ENCODE measurements at regions not wholly inside any gene's neighbourhood (a gene's known extent, or its start where the extent isn't known, plus 50 kb on each side); places are given as distances from the start of the nearest gene placed in this dataset.

GRCh38 chr11:45336136-45336535 lies 50.0 kb upstream of the SYT13 start:
- Mint-ChIP-seq H3K9me3 (ENCODE audit: low read depth) (no peaks in the 10 kb centered on the region), H3K36me3 (ENCODE audit: insufficient read depth) (no peaks in the 10 kb centered on the region), H3K27me3 (peaks cover 32% of the 10 kb centered on the region), H3K4me3 (ENCODE audit: low read depth) (no peak overlapping the region), H3K4me1 (ENCODE audit: low read depth) (peaks cover 13% of the 10 kb centered on the region), H3K27ac (no peak overlapping the region)
- TF ChIP-seq CTCF (IDR thresholded peaks at IDR 0.05; ENCODE audit: unreplicated experiment): no peak
- DNase-seq (ENCODE audit: low spot score, unreplicated experiment): no peak
